Peyer's patch (tissue), 4 donors: ENCODE measurements at regions not wholly inside any gene's neighbourhood (a gene's known extent, or its start where the extent isn't known, plus 50 kb on each side); places are given as distances from the start of the nearest gene placed in this dataset.

Source experiments
- POLR2A ChIP-seq, 2 donors: fragments of 450-650 bp; IDR thresholded peaks; one replicate each; pipeline ENCODE4 v1.5.1; 2017; ENCODE audit warnings: antibody characterized with exemption in 2 of 2, mild to moderate bottlenecking in 2 of 2, moderate library complexity in 2 of 2
- TF ChIP-seq, protein P1 (sequence below), 6 experiments: fragments of 450-650 bp in 4 of 6; fragments of 200-600 bp in 2 of 6; sonication (generic) in 1 of 6; IDR thresholded peaks; one replicate each; pipeline ENCODE4 v1.5.1; 2017 to 2019; ENCODE audit warnings: antibody characterized with exemption in 6 of 6, mild to moderate bottlenecking in 3 of 6, moderate library complexity in 1 of 6

DNA sequence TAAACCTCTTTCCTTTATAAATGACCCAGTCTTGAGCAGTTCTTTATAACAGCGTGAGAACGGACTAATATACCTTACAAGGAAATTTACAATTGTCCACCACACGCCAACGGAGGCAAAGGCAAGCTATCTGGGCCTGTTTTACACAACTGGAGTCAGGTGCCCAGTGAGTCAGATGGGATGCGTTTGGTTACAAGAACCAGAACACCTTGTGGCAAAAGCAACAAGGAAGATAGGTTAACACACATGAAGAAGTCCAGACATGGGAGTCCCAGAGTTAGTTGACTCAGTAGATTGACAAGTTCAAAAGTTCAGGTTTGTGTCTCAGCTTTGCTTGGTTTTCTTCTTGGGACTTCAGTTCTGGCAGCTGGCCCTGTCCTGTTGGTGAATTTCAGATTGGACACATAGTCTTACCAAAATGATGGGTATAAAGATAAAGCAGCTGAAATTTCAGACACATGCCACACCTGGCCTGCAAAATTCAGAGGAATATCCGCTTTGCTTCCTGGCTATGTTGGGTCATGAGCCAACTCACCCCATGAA, 97.9 kb downstream of the PXDC1 start:
- TF ChIP-seq, protein P1, sequence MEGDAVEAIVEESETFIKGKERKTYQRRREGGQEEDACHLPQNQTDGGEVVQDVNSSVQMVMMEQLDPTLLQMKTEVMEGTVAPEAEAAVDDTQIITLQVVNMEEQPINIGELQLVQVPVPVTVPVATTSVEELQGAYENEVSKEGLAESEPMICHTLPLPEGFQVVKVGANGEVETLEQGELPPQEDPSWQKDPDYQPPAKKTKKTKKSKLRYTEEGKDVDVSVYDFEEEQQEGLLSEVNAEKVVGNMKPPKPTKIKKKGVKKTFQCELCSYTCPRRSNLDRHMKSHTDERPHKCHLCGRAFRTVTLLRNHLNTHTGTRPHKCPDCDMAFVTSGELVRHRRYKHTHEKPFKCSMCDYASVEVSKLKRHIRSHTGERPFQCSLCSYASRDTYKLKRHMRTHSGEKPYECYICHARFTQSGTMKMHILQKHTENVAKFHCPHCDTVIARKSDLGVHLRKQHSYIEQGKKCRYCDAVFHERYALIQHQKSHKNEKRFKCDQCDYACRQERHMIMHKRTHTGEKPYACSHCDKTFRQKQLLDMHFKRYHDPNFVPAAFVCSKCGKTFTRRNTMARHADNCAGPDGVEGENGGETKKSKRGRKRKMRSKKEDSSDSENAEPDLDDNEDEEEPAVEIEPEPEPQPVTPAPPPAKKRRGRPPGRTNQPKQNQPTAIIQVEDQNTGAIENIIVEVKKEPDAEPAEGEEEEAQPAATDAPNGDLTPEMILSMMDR (IDR thresholded peaks at IDR 0.05), result no peak
- no peak for TF ChIP-seq POLR2A (IDR thresholded peaks at IDR 0.05)
